Aorta (tissue), 5 donors: ENCODE measurements at regions not wholly inside any gene's neighbourhood (a gene's known extent, or its start where the extent isn't known, plus 50 kb on each side); places are given as distances from the start of the nearest gene placed in this dataset.

Experiments used
- ATAC-seq: fragments of 200-7000 bp; cut with Tn5 transposase; one replicate; pipeline ENCODE4 v1.9.1; 2022; ENCODE audit warnings: moderate library complexity; ENCODE audit not compliant: low FRiP score
- DNase-seq, 2 donors: peaks; one replicate each; pipeline ENCODE4 v3.0.0-alpha.2; 2020
- H3K27ac ChIP-seq, 2 donors: one replicate each; pipeline ENCODE4 v1.5.1; 2013; ENCODE audit warnings: low read length in 2 of 2, mild to moderate bottlenecking in 2 of 2, moderate library complexity in 2 of 2, control low read depth in 1 of 2, inconsistent platforms in 1 of 2, low read depth in 1 of 2
- H3K27me3 ChIP-seq, 2 donors: one replicate each; pipeline ENCODE4 v1.6.1; 2013; ENCODE audit warnings: control low read depth in 1 of 2, low read length in 1 of 2, mild to moderate bottlenecking in 1 of 2, moderate library complexity in 1 of 2; ENCODE audit not compliant: insufficient read depth in 2 of 2, control insufficient read depth in 1 of 2
- H3K36me3 ChIP-seq, 2 donors: one replicate each; pipeline ENCODE4 v1.6.1; 2013; ENCODE audit warnings: control low read depth in 1 of 2, low read length in 1 of 2, mild to moderate bottlenecking in 1 of 2; ENCODE audit not compliant: insufficient read depth in 2 of 2, control insufficient read depth in 1 of 2
- H3K4me1 ChIP-seq, 2 donors: one replicate each; pipeline ENCODE4 v1.6.1; 2013; ENCODE audit warnings: low read length in 2 of 2, control low read depth in 1 of 2, mild to moderate bottlenecking in 1 of 2, moderate library complexity in 1 of 2; ENCODE audit not compliant: insufficient read depth in 2 of 2, control insufficient read depth in 1 of 2
- H3K4me3 ChIP-seq, 2 donors: one replicate each; pipeline ENCODE4 v1.5.1; 2013; ENCODE audit warnings: low read length in 2 of 2, control low read depth in 1 of 2, mild to moderate bottlenecking in 1 of 2
- H3K9me3 ChIP-seq: one replicate; pipeline ENCODE4 v1.6.1; 2013; ENCODE audit warnings: mild to moderate bottlenecking, low read length; ENCODE audit not compliant: control insufficient read depth
- WGBS, 2 donors: extraction: QIAGEN DNeasy Blood & Tissue Kit; methylation state at CpG; one replicate each; pipeline ENCODE4 v1.1.7; 2013; 5-methylcytosine and 5-hydroxymethylcytosine counted together
- intact Hi-C, 2 donors: fragments of 100-400 bp; cut with DNase I; formaldehyde crosslinking; loops; one replicate each; pipeline versions ENCODE4 v1.14.2 to v1.15.0; 2022
- donor health status: healthy with polysubstance abuse.
- donor health status: Bipolar disorder and iron deficiency.
- donor health status: DM: no; HTN: no; CAD: no.
- donor health status: DM: no; HTN: no; CAD: no.
- donor health status: DM: yes; HTN: yes; CAD: no.

- Histone ChIP-seq H3K4me3 (no peak overlapping the region), H3K4me1 (no peaks in the 10 kb centered on the region), H3K27ac (no peak overlapping the region), H3K36me3 (no peaks in the 10 kb centered on the region), H3K27me3 (no peaks in the 10 kb centered on the region), H3K9me3 (peaks cover 2% of the 10 kb centered on the region)
- intact Hi-C loops: no loop called here
- ATAC-seq (no peak), DNase-seq (no peak)
- 82 to 83% methylated on average over 2 of the region's 2 CpGs for WGBS, 2 donors
These were observed 58.3 kb upstream of the NEUROD6 start for GRCh38 chr7:31398815-31399214.

- Histone ChIP-seq H3K9me3 (peaks cover under 1% of the 10 kb centered on the region), H3K27ac (no peak overlapping the region), H3K27me3 (no peaks in the 10 kb centered on the region), H3K36me3 (no peaks in the 10 kb centered on the region), H3K4me3 (no peak overlapping the region), H3K4me1 (no peaks in the 10 kb centered on the region)
- WGBS, 2 donors: 17 to 23% methylated on average over 2 of the region's 2 CpGs
- intact Hi-C loops: no loop called here
- DNase-seq: no peak
- no peak for ATAC-seq
These were observed 66.7 kb upstream of the NEUROD6 start for GRCh38 chr7:31407178-31407676.

GRCh38 chr7:31408140-31408729, 67.7 kb upstream of the NEUROD6 start:
- H3K36me3 ChIP-seq: no peaks in the 10 kb centered on the region
- H3K27ac ChIP-seq: no peak overlapping the region
- no peak for DNase-seq
- 72 to 74% methylated on average over 3 of the region's 3 CpGs for WGBS, 2 donors
- no peaks in the 10 kb centered on the region for H3K9me3 ChIP-seq
- no peaks in the 10 kb centered on the region for H3K4me1 ChIP-seq
- H3K27me3 ChIP-seq: no peaks in the 10 kb centered on the region
- H3K4me3 ChIP-seq: no peak overlapping the region
- no peak for ATAC-seq
- intact Hi-C loops: no loop called here

- DNase-seq (no peak), ATAC-seq (no peak)
- intact Hi-C loops: no loop called here
- H3K9me3 ChIP-seq: no peaks in the 10 kb centered on the region
- no peaks in the 10 kb centered on the region for H3K4me1 ChIP-seq
- no peak overlapping the region for H3K27ac ChIP-seq
- WGBS, 2 donors: 82% methylated on average over 2 of the region's 2 CpGs
- no peaks in the 10 kb centered on the region for H3K36me3 ChIP-seq
- no peaks in the 10 kb centered on the region for H3K27me3 ChIP-seq
- H3K4me3 ChIP-seq: no peak overlapping the region
These were observed 69.7 kb upstream of the NEUROD6 start for GRCh38 chr7:31410265-31410664.

- WGBS, 2 donors: 78 to 79% methylated on average over 1 of the region's 1 CpG
- Histone ChIP-seq H3K4me1 (no peaks in the 10 kb centered on the region), H3K4me3 (no peak overlapping the region), H3K9me3 (no peaks in the 10 kb centered on the region), H3K36me3 (no peaks in the 10 kb centered on the region), H3K27ac (no peak overlapping the region), H3K27me3 (no peaks in the 10 kb centered on the region)
- DNase-seq (no peak), ATAC-seq (no peak)
- intact Hi-C loops: no loop called here
These were observed 70.9 kb upstream of the NEUROD6 start for GRCh38 chr7:31411416-31411815.

- Histone ChIP-seq H3K9me3 (no peaks in the 10 kb centered on the region), H3K27ac (no peak overlapping the region), H3K4me3 (no peak overlapping the region), H3K36me3 (no peaks in the 10 kb centered on the region), H3K4me1 (no peaks in the 10 kb centered on the region), H3K27me3 (no peaks in the 10 kb centered on the region)
- ATAC-seq (no peak), DNase-seq (no peak)
- intact Hi-C loops: no loop called here
- 36 to 50% methylated on average over 1 of the region's 1 CpG for WGBS, 2 donors
These were observed 73.2 kb upstream of the NEUROD6 start for GRCh38 chr7:31413766-31414165.

- Histone ChIP-seq H3K4me3 (no peak overlapping the region), H3K4me1 (no peaks in the 10 kb centered on the region), H3K9me3 (no peaks in the 10 kb centered on the region), H3K27ac (no peak overlapping the region), H3K27me3 (no peaks in the 10 kb centered on the region), H3K36me3 (no peaks in the 10 kb centered on the region)
- no peak for DNase-seq
- WGBS, 2 donors: 31 to 33% methylated on average over 5 of the region's 5 CpGs
- ATAC-seq: no peak
- intact Hi-C loops: no loop called here
These were observed 75.9 kb upstream of the NEUROD6 start for GRCh38 chr7:31416381-31416870.

- WGBS, 2 donors: 86 to 91% methylated on average over 2 of the region's 2 CpGs
- intact Hi-C loops: loop anchor here in 1 of 2 donors (2.0 kb wide), 1 partner anchor 30 kb away; no protein-coding TSS in a partner anchor
These were observed 78.4 kb upstream of the NEUROD6 start for GRCh38 chr7:31418928-31419327.

GRCh38 chr7:31419505-31420055, 79.1 kb upstream of the NEUROD6 start:
- ATAC-seq: no peak
- intact Hi-C loops: loop anchor here in 1 of 2 donors (2.0 kb wide), 1 partner anchor 31 kb away; no protein-coding TSS in a partner anchor
- no peaks in the 10 kb centered on the region for H3K36me3 ChIP-seq

More at GRCh38 chr7:31418928-31419327, 78.4 kb upstream of the NEUROD6 start:
- H3K4me1 ChIP-seq: no peaks in the 10 kb centered on the region
- H3K36me3 ChIP-seq: no peaks in the 10 kb centered on the region
- no peaks in the 10 kb centered on the region for H3K9me3 ChIP-seq
- H3K27ac ChIP-seq: no peak overlapping the region
- DNase-seq (no peak), ATAC-seq (no peak)
- no peaks in the 10 kb centered on the region for H3K27me3 ChIP-seq
- H3K4me3 ChIP-seq: no peak overlapping the region

More at GRCh38 chr7:31419505-31420055, 79.1 kb upstream of the NEUROD6 start:
- Histone ChIP-seq H3K9me3 (no peaks in the 10 kb centered on the region), H3K4me1 (no peaks in the 10 kb centered on the region), H3K4me3 (no peak overlapping the region), H3K27me3 (no peaks in the 10 kb centered on the region), H3K27ac (no peak overlapping the region)
- DNase-seq: no peak
- 48 to 51% methylated on average over 3 of the region's 3 CpGs for WGBS, 2 donors
